Thyroid gland (tissue), 4 donors: ENCODE measurements at regions not wholly inside any gene's neighbourhood (a gene's known extent, or its start where the extent isn't known, plus 50 kb on each side); places are given as distances from the start of the nearest gene placed in this dataset.

ENCODE experiments used
- POLR2A ChIP-seq, 2 donors: fragments of 450-650 bp; IDR thresholded peaks; one replicate each; pipeline ENCODE4 v1.6.1; 2017; ENCODE audit warnings: antibody characterized with exemption in 2 of 2, mild to moderate bottlenecking in 2 of 2, moderate library complexity in 1 of 2
- TF ChIP-seq, protein P1 (sequence below), 6 experiments: fragments of 200-600 bp in 3 of 6; fragments of 450-650 bp in 3 of 6; sonication (generic) in 3 of 6; IDR thresholded peaks; one replicate each; pipeline ENCODE4 v1.5.1; 2016 to 2019; ENCODE audit warnings: antibody characterized with exemption in 6 of 6, mild to moderate bottlenecking in 2 of 6, inconsistent platforms in 1 of 6, moderate library complexity in 1 of 6

DNA sequence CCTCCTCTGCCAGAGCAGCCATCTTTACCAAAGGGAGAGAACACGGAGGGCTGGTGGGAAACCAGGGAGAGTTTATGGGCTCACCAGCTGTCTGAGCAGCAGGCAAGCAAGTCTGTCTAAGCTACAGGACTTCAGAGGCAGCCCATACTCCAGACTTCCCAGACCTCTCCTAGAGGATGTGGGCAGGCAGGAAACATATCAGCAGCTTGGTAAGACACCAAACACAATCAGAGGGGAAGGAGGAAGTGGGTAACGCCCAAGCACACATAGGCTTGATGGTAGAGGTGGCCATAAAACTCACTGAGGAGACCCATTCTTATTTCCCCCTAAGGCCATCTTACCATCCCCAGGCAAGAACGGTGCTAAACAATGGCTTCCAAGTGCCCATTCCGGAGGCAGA, 143.1 kb upstream of the ARID1B start:
- TF ChIP-seq, protein P1, sequence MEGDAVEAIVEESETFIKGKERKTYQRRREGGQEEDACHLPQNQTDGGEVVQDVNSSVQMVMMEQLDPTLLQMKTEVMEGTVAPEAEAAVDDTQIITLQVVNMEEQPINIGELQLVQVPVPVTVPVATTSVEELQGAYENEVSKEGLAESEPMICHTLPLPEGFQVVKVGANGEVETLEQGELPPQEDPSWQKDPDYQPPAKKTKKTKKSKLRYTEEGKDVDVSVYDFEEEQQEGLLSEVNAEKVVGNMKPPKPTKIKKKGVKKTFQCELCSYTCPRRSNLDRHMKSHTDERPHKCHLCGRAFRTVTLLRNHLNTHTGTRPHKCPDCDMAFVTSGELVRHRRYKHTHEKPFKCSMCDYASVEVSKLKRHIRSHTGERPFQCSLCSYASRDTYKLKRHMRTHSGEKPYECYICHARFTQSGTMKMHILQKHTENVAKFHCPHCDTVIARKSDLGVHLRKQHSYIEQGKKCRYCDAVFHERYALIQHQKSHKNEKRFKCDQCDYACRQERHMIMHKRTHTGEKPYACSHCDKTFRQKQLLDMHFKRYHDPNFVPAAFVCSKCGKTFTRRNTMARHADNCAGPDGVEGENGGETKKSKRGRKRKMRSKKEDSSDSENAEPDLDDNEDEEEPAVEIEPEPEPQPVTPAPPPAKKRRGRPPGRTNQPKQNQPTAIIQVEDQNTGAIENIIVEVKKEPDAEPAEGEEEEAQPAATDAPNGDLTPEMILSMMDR (IDR thresholded peaks at IDR 0.05): no peak
- TF ChIP-seq POLR2A (IDR thresholded peaks at IDR 0.05): no peak
